Skeletal muscle cell (primary cell): ENCODE measurements at regions not wholly inside any gene's neighbourhood (a gene's known extent, or its start where the extent isn't known, plus 50 kb on each side); places are given as distances from the start of the nearest gene placed in this dataset.

Source experiments
- DNase-seq: peaks from one replicate; pipeline ENCODE4 v3.0.0-alpha.2; 2010; ENCODE audit warnings: low read depth
- H3K4me3 ChIP-seq: 2 replicates; pipeline ENCODE4 v1.5.1; 2011; ENCODE audit warnings: low read depth, mild to moderate bottlenecking, control low read depth, low read length, moderate library complexity

GRCh38 chr5:4651806-4652565 is 488.1 kb upstream of the ADAMTS16 start:
- H3K4me3 ChIP-seq: no peak overlapping the region
- no peak for DNase-seq

- no peak for DNase-seq
- no peak overlapping the region for H3K4me3 ChIP-seq
These were observed 486.7 kb upstream of the ADAMTS16 start for GRCh38 chr5:4653475-4653874.

- H3K4me3 ChIP-seq: no peak overlapping the region
- no peak for DNase-seq
These were observed 480.3 kb upstream of the ADAMTS16 start for GRCh38 chr5:4659851-4660250.

- DNase-seq: no peak
- H3K4me3 ChIP-seq: no peak overlapping the region
These were observed 478.8 kb upstream of the ADAMTS16 start for GRCh38 chr5:4661326-4661725.

GRCh38 chr5:4661836-4662235 is 478.3 kb upstream of the ADAMTS16 start:
- DNase-seq: no peak
- H3K4me3 ChIP-seq: no peak overlapping the region

GRCh38 chr5:4662756-4663155 is 477.4 kb upstream of the ADAMTS16 start:
- no peak for DNase-seq
- no peak overlapping the region for H3K4me3 ChIP-seq

- DNase-seq: no peak
- H3K4me3 ChIP-seq: no peak overlapping the region
These were observed 474.2 kb upstream of the ADAMTS16 start for GRCh38 chr5:4665911-4666310.

GRCh38 chr5:4674166-4674565 is 466.0 kb upstream of the ADAMTS16 start:
- DNase-seq: no peak

GRCh38 chr5:4676934-4677333 is 463.2 kb upstream of the ADAMTS16 start:
- no peak overlapping the region for H3K4me3 ChIP-seq
- no peak for DNase-seq

More at GRCh38 chr5:4674166-4674565, 466.0 kb upstream of the ADAMTS16 start:
- H3K4me3 ChIP-seq: no peak overlapping the region

GRCh38 chr5:4684946-4685345 is 455.2 kb upstream of the ADAMTS16 start:
- no peak for DNase-seq
- H3K4me3 ChIP-seq: no peak overlapping the region

GRCh38 chr5:4698596-4698995 is 441.5 kb upstream of the ADAMTS16 start:
- no peak overlapping the region for H3K4me3 ChIP-seq
- DNase-seq: no peak

GRCh38 chr5:4699592-4699991 is 440.5 kb upstream of the ADAMTS16 start:
- no peak for DNase-seq
- H3K4me3 ChIP-seq: no peak overlapping the region

- H3K4me3 ChIP-seq: no peak overlapping the region
- DNase-seq: peak; percentile 2
These were observed 440.1 kb upstream of the ADAMTS16 start for GRCh38 chr5:4700069-4700468.

GRCh38 chr5:4700871-4701270 is 439.3 kb upstream of the ADAMTS16 start:
- no peak overlapping the region for H3K4me3 ChIP-seq
- no peak for DNase-seq

- no peak for DNase-seq
- H3K4me3 ChIP-seq: no peak overlapping the region
These were observed 436.1 kb upstream of the ADAMTS16 start for GRCh38 chr5:4703931-4704458.

- no peak for DNase-seq
- H3K4me3 ChIP-seq: no peak overlapping the region
These were observed 435.2 kb upstream of the ADAMTS16 start for GRCh38 chr5:4704951-4705350.

- no peak for DNase-seq
- no peak overlapping the region for H3K4me3 ChIP-seq
These were observed 423.3 kb upstream of the ADAMTS16 start for GRCh38 chr5:4716781-4717180.

GRCh38 chr5:4717446-4717845 is 422.7 kb upstream of the ADAMTS16 start:
- no peak for DNase-seq

GRCh38 chr5:4720831-4721230 is 419.3 kb upstream of the ADAMTS16 start:
- no peak for DNase-seq
- H3K4me3 ChIP-seq: no peak overlapping the region

More at GRCh38 chr5:4717446-4717845, 422.7 kb upstream of the ADAMTS16 start:
- no peak overlapping the region for H3K4me3 ChIP-seq

GRCh38 chr5:4722886-4723285 is 417.2 kb upstream of the ADAMTS16 start:
- DNase-seq: no peak
- H3K4me3 ChIP-seq: no peak overlapping the region

- DNase-seq: no peak
- no peak overlapping the region for H3K4me3 ChIP-seq
These were observed 414.5 kb upstream of the ADAMTS16 start for GRCh38 chr5:4725594-4725993.
